Thyroid gland (tissue), 4 donors: ENCODE measurements at regions not wholly inside any gene's neighbourhood (a gene's known extent, or its start where the extent isn't known, plus 50 kb on each side); places are given as distances from the start of the nearest gene placed in this dataset.

Source experiments
- DNase-seq, 2 donors: peaks; one replicate each; pipeline ENCODE4 v3.0.0-alpha.2; 2019
- H3K27ac ChIP-seq, 3 donors: fragments of 200-600 bp; sonication (generic); 1 replicate in 2 of 3; 2 replicates in 1 of 3; pipeline ENCODE4 v1.5.1; 2016 to 2019; ENCODE audit warnings: mild to moderate bottlenecking in 1 of 3, moderate library complexity in 1 of 3
- H3K27me3 ChIP-seq: fragments of 200-600 bp; sonication (generic); one replicate; pipeline ENCODE4 v1.5.1; 2019
- H3K36me3 ChIP-seq, 2 donors: fragments of 200-600 bp; sonication (generic); one replicate each; pipeline ENCODE4 v1.5.1; 2016 to 2019
- H3K4me1 ChIP-seq, 2 donors: fragments of 200-600 bp; sonication (generic); one replicate each; pipeline ENCODE4 v1.5.1; 2017 to 2019
- H3K4me3 ChIP-seq, 3 donors: fragments of 200-600 bp; sonication (generic); replicated peaks in 1 of 3; 1 replicate in 2 of 3; 2 replicates in 1 of 3; pipeline ENCODE4 v1.5.1; 2016; ENCODE audit warnings: mild to moderate bottlenecking in 1 of 3
- H3K9me3 ChIP-seq: fragments of 200-600 bp; sonication (generic); one replicate; pipeline ENCODE4 v1.5.1; 2017
- CTCF ChIP-seq, 6 experiments: fragments of 200-600 bp in 3 of 6; fragments of 450-650 bp in 3 of 6; sonication (generic) in 3 of 6; IDR thresholded peaks; one replicate each; pipeline ENCODE4 v1.5.1; 2016 to 2019; ENCODE audit warnings: antibody characterized with exemption in 6 of 6, mild to moderate bottlenecking in 2 of 6, inconsistent platforms in 1 of 6, moderate library complexity in 1 of 6
- POLR2A ChIP-seq, 2 donors: fragments of 450-650 bp; IDR thresholded peaks; one replicate each; pipeline ENCODE4 v1.6.1; 2017; ENCODE audit warnings: antibody characterized with exemption in 2 of 2, mild to moderate bottlenecking in 2 of 2, moderate library complexity in 1 of 2
- WGBS, 2 donors: methylation state at CpG; one replicate each; pipeline ENCODE4 v1.1.5; 2017; 5-methylcytosine and 5-hydroxymethylcytosine counted together
- intact Hi-C: fragments of 100-400 bp; cut with DNase I; formaldehyde crosslinking; loops from one replicate; pipeline ENCODE4 v1.15.1; 2023

DNA sequence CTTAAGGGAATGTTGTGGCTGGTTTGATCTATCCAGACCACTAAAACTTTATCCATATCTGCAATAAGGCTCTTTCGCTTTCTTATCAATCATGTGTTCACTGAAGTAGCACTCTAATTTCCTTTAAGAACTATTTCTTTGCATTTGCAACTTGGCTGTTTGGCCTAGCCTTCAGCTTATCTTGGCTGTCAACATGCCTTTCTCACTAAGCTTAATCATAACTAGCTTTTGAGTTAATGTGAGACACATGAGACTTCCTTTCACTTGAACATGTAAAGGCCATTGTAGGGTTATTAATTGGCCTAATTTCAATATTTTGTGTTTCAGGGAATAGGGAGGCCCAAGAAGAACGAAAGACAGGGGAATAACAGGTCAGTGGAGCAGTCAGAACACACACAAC lies 124.7 kb downstream of the TNFSF18 start:
- WGBS, 2 donors = 73 to 79% methylated on average over 2 of the region's 2 CpGs
- Histone ChIP-seq H3K36me3 (no peaks in the 10 kb centered on the region), H3K4me3 (no peak overlapping the region), H3K4me1 (no peaks in the 10 kb centered on the region), H3K9me3 (no peaks in the 10 kb centered on the region), H3K27ac (no peak overlapping the region), H3K27me3 (no peaks in the 10 kb centered on the region)
- no peak for DNase-seq
- intact Hi-C loops = no loop called here
- TF ChIP-seq CTCF (IDR thresholded peaks at IDR 0.05) (no peak), POLR2A (IDR thresholded peaks at IDR 0.05) (no peak)

- H3K36me3 ChIP-seq = no peaks in the 10 kb centered on the region
- H3K27ac ChIP-seq = no peak overlapping the region
- no peaks in the 10 kb centered on the region for H3K9me3 ChIP-seq
- 67 to 78% methylated on average over 2 of the region's 2 CpGs for WGBS, 2 donors
- no peaks in the 10 kb centered on the region for H3K27me3 ChIP-seq
- TF ChIP-seq CTCF (IDR thresholded peaks at IDR 0.05) = no peak
- TF ChIP-seq POLR2A (IDR thresholded peaks at IDR 0.05) = no peak
- intact Hi-C loops = no loop called here
- no peak for DNase-seq
- H3K4me1 ChIP-seq = no peaks in the 10 kb centered on the region
- H3K4me3 ChIP-seq = no peak overlapping the region
These were observed 122.3 kb downstream of the TNFSF18 start for GRCh38 chr1:172928412-172928811.

DNA sequence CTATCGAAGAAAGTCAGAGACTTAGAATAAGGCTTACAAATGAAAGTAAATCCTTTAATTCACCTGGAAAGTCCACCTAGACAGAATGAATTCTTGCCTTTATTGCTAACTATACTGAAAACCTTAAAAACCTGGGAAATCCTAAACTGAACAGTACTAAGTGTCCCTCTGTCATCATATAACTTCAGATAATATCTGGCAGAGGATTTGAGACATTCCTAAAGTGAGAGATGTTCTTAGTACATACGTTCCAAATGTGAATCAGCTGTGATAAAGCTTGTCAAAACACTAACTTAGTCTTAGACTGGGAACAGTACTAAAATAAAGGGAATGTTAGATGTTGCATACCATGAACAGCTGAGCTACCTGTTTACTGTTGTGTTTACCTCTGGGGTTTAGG lies 121.7 kb downstream of the TNFSF18 start:
- H3K27ac ChIP-seq = no peak overlapping the region

DNA sequence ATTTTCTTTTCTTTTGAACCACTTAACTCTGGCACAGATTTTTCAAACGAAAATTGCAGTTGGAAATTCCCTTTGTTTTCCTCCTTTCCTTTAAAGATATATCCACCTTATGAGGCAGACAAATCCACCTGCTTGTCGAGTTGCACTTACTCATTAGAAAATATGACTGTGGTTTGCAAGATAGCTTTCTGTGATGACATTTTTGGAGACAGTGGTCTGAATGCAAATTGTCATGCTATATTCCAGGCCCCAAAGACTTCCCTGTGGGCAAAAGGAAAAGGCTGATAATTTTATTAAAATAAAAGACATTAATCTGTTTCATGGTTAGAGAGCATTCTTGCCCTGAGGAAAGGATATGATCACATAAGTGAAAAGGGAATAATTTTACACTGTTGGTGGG lies 120.6 kb downstream of the TNFSF18 start:
- H3K4me3 ChIP-seq = no peak overlapping the region
- no peaks in the 10 kb centered on the region for H3K36me3 ChIP-seq
- WGBS, 2 donors = 41 to 61% methylated on average over 2 of the region's 2 CpGs
- H3K9me3 ChIP-seq = no peaks in the 10 kb centered on the region
- TF ChIP-seq POLR2A (IDR thresholded peaks at IDR 0.05) (no peak), CTCF (IDR thresholded peaks at IDR 0.05) (no peak)
- H3K27me3 ChIP-seq = no peaks in the 10 kb centered on the region
- intact Hi-C loops = no loop called here
- no peak overlapping the region for H3K27ac ChIP-seq
- peaks cover 0 to 2% of the 10 kb centered on the region in 2 donors for H3K4me1 ChIP-seq
- no peak for DNase-seq

More for the DNA sequence above, 121.7 kb downstream of the TNFSF18 start:
- no peak for DNase-seq
- TF ChIP-seq POLR2A (IDR thresholded peaks at IDR 0.05) = no peak
- no peak for TF ChIP-seq CTCF (IDR thresholded peaks at IDR 0.05)
- H3K36me3 ChIP-seq = no peaks in the 10 kb centered on the region
- no peaks in the 10 kb centered on the region for H3K4me1 ChIP-seq
- no peak overlapping the region for H3K4me3 ChIP-seq
- intact Hi-C loops = no loop called here
- no peaks in the 10 kb centered on the region for H3K9me3 ChIP-seq
- H3K27me3 ChIP-seq = no peaks in the 10 kb centered on the region
- 75 to 80% methylated on average over 2 of the region's 2 CpGs for WGBS, 2 donors

- TF ChIP-seq CTCF (IDR thresholded peaks at IDR 0.05) (no peak), POLR2A (IDR thresholded peaks at IDR 0.05) (no peak)
- DNase-seq = no peak
- no peaks in the 10 kb centered on the region for H3K27me3 ChIP-seq
- no peaks in the 10 kb centered on the region for H3K36me3 ChIP-seq
- H3K27ac ChIP-seq = no peak overlapping the region
- no peaks in the 10 kb centered on the region for H3K9me3 ChIP-seq
- 80 to 87% methylated on average over 1 of the region's 1 CpG for WGBS, 2 donors
- intact Hi-C loops = no loop called here
- peaks cover 0 to 2% of the 10 kb centered on the region in 2 donors for H3K4me1 ChIP-seq
- no peak overlapping the region for H3K4me3 ChIP-seq
These were observed 119.4 kb downstream of the TNFSF18 start for GRCh38 chr1:172931340-172931739.
